HT1080 (cell line): ENCODE measurements at regions not wholly inside any gene's neighbourhood (a gene's known extent, or its start where the extent isn't known, plus 50 kb on each side); places are given as distances from the start of the nearest gene placed in this dataset.

Experiments used
- DNase-seq: peaks from one replicate; pipeline ENCODE4 v3.0.0-alpha.2; 2015; ENCODE audit warnings: low read depth

- peak; percentile 46 for DNase-seq
Measured at GRCh38 chr21:16800536-16801275, 712.1 kb upstream of the CXADR start.

- no peak for DNase-seq
Measured at GRCh38 chr21:16811011-16811410, 701.8 kb upstream of the CXADR start.

GRCh38 chr21:16811970-16812369 is 700.9 kb upstream of the CXADR start:
- DNase-seq, result no peak

GRCh38 chr21:16815243-16815642 is 697.6 kb upstream of the CXADR start:
- DNase-seq, result peak; percentile 25

- DNase-seq, result no peak
Measured at GRCh38 chr21:16821588-16821987, 691.3 kb upstream of the CXADR start.

GRCh38 chr21:16829532-16829931 is 683.3 kb upstream of the CXADR start:
- no peak for DNase-seq

GRCh38 chr21:16832791-16833190 is 680.1 kb upstream of the CXADR start:
- no peak for DNase-seq

GRCh38 chr21:16834791-16835190 is 678.1 kb upstream of the CXADR start:
- DNase-seq, result no peak

GRCh38 chr21:16837321-16837720 is 675.5 kb upstream of the CXADR start:
- DNase-seq, result no peak

- no peak for DNase-seq
Measured at GRCh38 chr21:16837721-16838120, 675.1 kb upstream of the CXADR start.

GRCh38 chr21:16838331-16838730 is 674.5 kb upstream of the CXADR start:
- DNase-seq, result no peak

- no peak for DNase-seq
Measured at GRCh38 chr21:16840538-16840937, 672.3 kb upstream of the CXADR start.

- DNase-seq, result no peak
Measured at GRCh38 chr21:16841975-16842695, 670.7 kb upstream of the CXADR start.

GRCh38 chr21:16842696-16843035 is 670.2 kb upstream of the CXADR start:
- DNase-seq, result no peak

- DNase-seq, result no peak
Measured at GRCh38 chr21:16847211-16847610, 665.6 kb upstream of the CXADR start.

GRCh38 chr21:16851054-16851453 is 661.8 kb upstream of the CXADR start:
- DNase-seq, result no peak

- no peak for DNase-seq
Measured at GRCh38 chr21:16855164-16855667, 657.6 kb upstream of the CXADR start.

- no peak for DNase-seq
Measured at GRCh38 chr21:16863362-16863905, 649.4 kb upstream of the CXADR start.

- no peak for DNase-seq
Measured at GRCh38 chr21:16863908-16864307, 648.9 kb upstream of the CXADR start.

- DNase-seq, result no peak
Measured at GRCh38 chr21:16865632-16866031, 647.2 kb upstream of the CXADR start.

- DNase-seq, result no peak
Measured at GRCh38 chr21:16866851-16867250, 646.0 kb upstream of the CXADR start.

GRCh38 chr21:16870103-16870502 is 642.7 kb upstream of the CXADR start:
- DNase-seq, result no peak

GRCh38 chr21:16872616-16873015 is 640.2 kb upstream of the CXADR start:
- no peak for DNase-seq
